ENCODE measurements at regions not wholly inside any gene's neighbourhood (a gene's known extent, or its start where the extent isn't known, plus 50 kb on each side); places are given as distances from the start of the nearest gene placed in this dataset.

DNA sequence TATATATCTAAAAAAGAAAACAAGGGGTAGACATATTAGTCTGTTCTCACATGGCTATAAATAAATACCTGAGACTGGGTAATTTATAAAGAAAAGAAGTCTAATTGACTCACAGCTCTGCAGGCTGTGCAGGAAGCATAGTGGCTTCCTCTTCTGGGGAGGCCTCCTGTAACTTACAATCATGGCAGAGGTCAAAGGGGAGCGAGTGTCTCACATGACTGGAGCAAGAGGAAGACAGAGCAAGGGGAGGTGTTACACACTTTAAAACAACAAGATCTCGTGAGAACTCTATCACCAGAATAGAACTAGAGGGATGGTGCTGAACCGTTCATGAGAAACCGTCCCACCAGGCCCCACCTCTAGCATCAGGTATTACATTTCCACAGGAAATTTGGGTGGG is 616.8 kb downstream of the TLE4 start:
- no peaks in the 10 kb centered on the region for H3K4me1 ChIP-seq
- WGBS, 2 donors = 79 to 83% methylated on average over 4 of the region's 4 CpGs
- intact Hi-C loops (cut with DNase I) = no loop called here
- no peak overlapping the region for H3K4me3 ChIP-seq
- no peaks in the 10 kb centered on the region for H3K36me3 ChIP-seq
- no peaks in the 10 kb centered on the region for H3K9me3 ChIP-seq
- no peak for DNase-seq
- no peak overlapping the region for H3K27ac ChIP-seq
- no peaks in the 10 kb centered on the region for H3K27me3 ChIP-seq
- TF ChIP-seq, protein P1, sequence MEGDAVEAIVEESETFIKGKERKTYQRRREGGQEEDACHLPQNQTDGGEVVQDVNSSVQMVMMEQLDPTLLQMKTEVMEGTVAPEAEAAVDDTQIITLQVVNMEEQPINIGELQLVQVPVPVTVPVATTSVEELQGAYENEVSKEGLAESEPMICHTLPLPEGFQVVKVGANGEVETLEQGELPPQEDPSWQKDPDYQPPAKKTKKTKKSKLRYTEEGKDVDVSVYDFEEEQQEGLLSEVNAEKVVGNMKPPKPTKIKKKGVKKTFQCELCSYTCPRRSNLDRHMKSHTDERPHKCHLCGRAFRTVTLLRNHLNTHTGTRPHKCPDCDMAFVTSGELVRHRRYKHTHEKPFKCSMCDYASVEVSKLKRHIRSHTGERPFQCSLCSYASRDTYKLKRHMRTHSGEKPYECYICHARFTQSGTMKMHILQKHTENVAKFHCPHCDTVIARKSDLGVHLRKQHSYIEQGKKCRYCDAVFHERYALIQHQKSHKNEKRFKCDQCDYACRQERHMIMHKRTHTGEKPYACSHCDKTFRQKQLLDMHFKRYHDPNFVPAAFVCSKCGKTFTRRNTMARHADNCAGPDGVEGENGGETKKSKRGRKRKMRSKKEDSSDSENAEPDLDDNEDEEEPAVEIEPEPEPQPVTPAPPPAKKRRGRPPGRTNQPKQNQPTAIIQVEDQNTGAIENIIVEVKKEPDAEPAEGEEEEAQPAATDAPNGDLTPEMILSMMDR (IDR thresholded peaks at IDR 0.05) = no peak
- TF ChIP-seq POLR2AphosphoS5 (IDR thresholded peaks at IDR 0.05) = no peak
- no peak for TF ChIP-seq POLR2A (IDR thresholded peaks at IDR 0.05)
- TF ChIP-seq EP300 (IDR thresholded peaks at IDR 0.05) = no peak

DNA sequence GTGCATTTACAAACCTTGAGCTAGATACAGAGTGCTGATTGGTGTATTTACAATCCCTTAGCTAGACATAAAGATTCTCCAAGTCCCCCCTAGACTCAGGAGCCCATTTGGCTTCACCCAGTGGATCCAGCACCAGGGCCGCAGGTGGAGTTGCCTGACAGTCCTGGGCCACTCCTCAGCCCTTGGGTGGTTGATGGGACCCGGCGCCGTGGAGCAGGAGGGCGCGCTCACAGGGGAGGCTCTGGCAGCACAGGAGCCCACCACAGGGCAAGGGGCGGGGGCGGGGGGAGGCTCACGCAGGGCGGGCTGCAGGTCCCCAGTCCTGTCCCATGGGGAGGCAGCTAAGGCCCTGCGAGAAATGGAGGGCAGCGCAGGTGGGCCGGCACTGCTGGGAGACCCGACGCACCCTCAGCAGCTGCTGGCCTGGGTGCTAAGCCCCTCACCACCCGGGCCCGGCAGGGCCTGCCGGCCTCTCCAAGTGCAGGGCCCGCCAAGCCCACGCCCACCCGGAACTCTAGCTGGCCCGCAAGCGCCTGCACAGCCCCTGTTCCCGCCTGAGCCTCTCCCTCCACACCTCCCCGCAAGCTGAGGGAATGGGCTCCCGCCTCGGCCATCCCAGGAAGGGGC is 613.5 kb downstream of the TLE4 start:
- no peak for DNase-seq
- Histone ChIP-seq H3K4me3 (no peak overlapping the region), H3K4me1 (no peaks in the 10 kb centered on the region), H3K27ac (no peak overlapping the region), H3K9me3 (peaks cover 0 to 4% (median 2%) of the 10 kb centered on the region in 4 donors), H3K27me3 (no peaks in the 10 kb centered on the region), H3K36me3 (no peaks in the 10 kb centered on the region)
- TF ChIP-seq EP300 (IDR thresholded peaks at IDR 0.05) (no peak), POLR2AphosphoS5 (IDR thresholded peaks at IDR 0.05) (no peak), POLR2A (IDR thresholded peaks at IDR 0.05) (no peak)
- intact Hi-C loops (cut with DNase I) = no loop called here
- 95 to 96% methylated on average over 27 of the region's 27 CpGs for WGBS, 2 donors

DNA sequence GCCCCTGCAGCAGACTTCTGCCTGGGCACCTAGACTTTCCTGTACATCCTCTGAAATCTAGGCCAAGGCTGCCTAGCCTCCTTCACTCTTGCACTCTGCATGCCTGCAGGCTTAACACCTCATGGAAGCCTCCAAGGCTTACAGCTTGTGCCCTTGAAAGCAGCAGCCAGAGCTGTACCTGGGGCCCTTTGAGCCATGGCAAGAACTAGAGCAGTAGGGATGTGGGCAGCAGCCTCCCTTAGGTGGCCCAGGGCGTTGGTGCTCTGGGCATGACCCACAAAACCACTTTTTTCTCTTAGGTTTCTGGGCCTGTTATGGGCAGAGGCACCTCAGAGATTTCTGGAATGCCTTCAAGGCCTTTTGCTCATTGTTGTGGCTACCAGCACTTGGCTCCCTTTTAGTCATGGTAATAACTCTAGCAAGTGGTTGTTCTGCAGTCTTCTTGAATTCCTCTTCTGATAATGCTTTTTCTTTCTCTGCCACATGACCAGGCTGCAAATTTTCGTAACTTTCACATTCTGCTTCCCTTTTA is 606.2 kb downstream of the TLE4 start:
- no peak for TF ChIP-seq EP300 (IDR thresholded peaks at IDR 0.05)
- no peak for TF ChIP-seq POLR2A (IDR thresholded peaks at IDR 0.05)
- TF ChIP-seq, protein P1 (IDR thresholded peaks at IDR 0.05) = no peak
- TF ChIP-seq POLR2AphosphoS5 (IDR thresholded peaks at IDR 0.05) = no peak
- no peaks in the 10 kb centered on the region for H3K27me3 ChIP-seq
- H3K9me3 ChIP-seq = peaks cover 0 to 4% (median 2%) of the 10 kb centered on the region in 4 donors
- no peak overlapping the region for H3K27ac ChIP-seq
- intact Hi-C loops (cut with DNase I) = no loop called here
- H3K4me3 ChIP-seq = no peak overlapping the region
- no peaks in the 10 kb centered on the region for H3K36me3 ChIP-seq
- WGBS, 2 donors = 37 to 66% methylated on average over 2 of the region's 2 CpGs
- no peaks in the 10 kb centered on the region for H3K4me1 ChIP-seq
- no peak for DNase-seq

DNA sequence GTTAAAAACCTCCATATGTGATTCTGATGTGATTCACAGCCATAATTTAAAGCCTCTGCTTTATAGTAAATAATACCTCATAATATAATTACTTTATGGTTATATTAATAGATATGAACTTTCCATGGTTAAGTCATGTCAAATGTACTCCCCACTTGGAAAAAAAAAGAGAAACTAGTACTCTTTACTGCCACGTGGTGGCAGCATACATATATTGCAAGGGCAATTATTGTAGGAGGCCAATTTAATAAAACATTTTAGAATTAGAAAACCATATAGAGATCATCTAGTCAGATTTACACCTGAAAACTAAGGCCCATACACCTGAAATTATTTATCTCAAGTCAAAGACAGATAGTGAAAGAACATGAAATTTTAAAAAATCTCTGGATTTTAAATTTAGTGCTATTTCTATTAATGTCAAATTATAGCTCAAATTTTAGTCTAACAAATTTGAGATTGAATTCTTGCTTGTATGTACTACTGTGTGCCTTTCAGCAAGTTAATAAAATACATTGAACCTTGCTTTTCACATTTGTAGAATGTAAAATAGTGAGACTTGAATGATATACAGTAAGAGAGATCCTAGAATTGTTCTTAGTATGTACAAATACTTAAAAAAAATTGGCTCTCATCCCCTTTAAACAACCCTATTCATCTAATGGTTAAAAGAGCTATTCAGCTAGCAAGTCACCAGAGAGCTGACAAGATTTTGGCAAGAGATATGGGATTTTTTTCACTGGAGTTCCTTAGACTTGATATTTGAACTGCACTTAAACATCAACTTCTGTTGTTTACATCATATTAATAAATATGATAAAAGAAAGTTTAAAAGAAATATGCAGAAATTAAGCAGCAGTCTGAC is 603.8 kb downstream of the TLE4 start:
- no peak for TF ChIP-seq POLR2A (IDR thresholded peaks at IDR 0.05)
- TF ChIP-seq, protein P1 (IDR thresholded peaks at IDR 0.05) = peak in 3 of 4 experiments; percentile 48 to 72 (median 55)
- no peak overlapping the region for H3K27ac ChIP-seq
- intact Hi-C loops (cut with DNase I) = no loop called here
- H3K4me3 ChIP-seq = no peak overlapping the region
- H3K27me3 ChIP-seq = no peaks in the 10 kb centered on the region
- H3K9me3 ChIP-seq = peaks cover 0 to 2% (median 0%) of the 10 kb centered on the region in 4 donors
- no peaks in the 10 kb centered on the region for H3K36me3 ChIP-seq
- 0 to 2% methylated on average over 1 of the region's 1 CpG for WGBS, 2 donors
- no peaks in the 10 kb centered on the region for H3K4me1 ChIP-seq
- DNase-seq = no peak

DNA sequence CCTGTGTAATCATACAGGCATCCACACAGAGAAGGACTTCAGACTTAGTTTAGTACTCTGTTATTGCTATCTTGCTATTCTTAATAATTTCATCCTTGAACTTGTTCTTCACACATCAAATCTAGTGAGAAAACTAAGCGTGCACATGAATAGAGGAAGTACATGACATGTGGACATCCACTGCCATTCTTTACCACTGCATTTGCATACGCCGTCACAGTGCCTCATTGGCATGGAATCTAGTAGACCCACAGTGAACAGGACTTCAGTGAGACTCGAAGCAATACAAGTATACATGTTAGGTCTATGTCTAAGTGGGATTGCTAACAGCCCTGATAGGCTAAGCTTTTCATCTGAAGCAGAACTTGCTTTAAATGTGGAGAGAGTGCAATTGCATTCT is 592.1 kb downstream of the TLE4 start:
- Histone ChIP-seq H3K4me1 (peaks cover 0 to 4% (median 0%) of the 10 kb centered on the region in 4 donors), H3K9me3 (no peaks in the 10 kb centered on the region), H3K4me3 (no peak overlapping the region), H3K27ac (no peak overlapping the region), H3K27me3 (no peaks in the 10 kb centered on the region), H3K36me3 (no peaks in the 10 kb centered on the region)
- DNase-seq = no peak
- WGBS, 2 donors = 80 to 83% methylated on average over 4 of the region's 4 CpGs
- intact Hi-C loops (cut with DNase I) = no loop called here
- TF ChIP-seq, protein P1 (IDR thresholded peaks at IDR 0.05) = no peak
- TF ChIP-seq EP300 (IDR thresholded peaks at IDR 0.05) = no peak

Data from sigmoid colon (tissue), 6 donors.